HCT116 (cell line): ENCODE measurements at regions not wholly inside any gene's neighbourhood (a gene's known extent, or its start where the extent isn't known, plus 50 kb on each side); places are given as distances from the start of the nearest gene placed in this dataset.

ENCODE experiments used
- ATAC-seq: fragments of 200-7000 bp; cut with Tn5 transposase; 2 replicates; pipeline ENCODE4 v1.9.1; 2020; ENCODE audit warnings: mild to moderate bottlenecking, moderate library complexity
- BruUV-seq: library from RNA; stranded (reverse); fragments of 400-500 nt; replicated peaks from 2 replicates; lab custom pipeline; 2021; lab: Mats Ljungman, UMichigan
- CTCF ChIA-PET: fragments of 300-600 bp; sonication (Branson Sonifier 250); formaldehyde crosslinking; loops from one replicate; lab custom pipeline; 2021; ENCODE audit warnings: antibody characterized with exemption; lab: Charles Lee
- POLR2A ChIA-PET: fragments of 300-600, 350-600 bp; sonication (Branson Sonifier 250); formaldehyde crosslinking; loops from one replicate; lab custom pipeline; 2021; ENCODE audit warnings: antibody characterized with exemption; lab: Charles Lee
- RAD21 ChIA-PET, 2 experiments: fragments of 300-600 bp; sonication (Branson Sonifier 250); formaldehyde crosslinking; loops; one replicate each; lab custom pipeline; 2023; ENCODE audit warnings: low total read pairs in 2 of 2; ENCODE audit not compliant: uncharacterized antibody in 2 of 2, unreplicated experiment in 2 of 2, low non-redundant PET in 1 of 2; lab: Charles Lee
- DNase-seq: peaks from one replicate; pipeline ENCODE4 v3.0.0-alpha.2; 2010; ENCODE audit warnings: low read depth, low spot score
- H2AFZ ChIP-seq: fragments of 200-600 bp; shearing (Covaris generic), sonication (generic); 2 replicates; pipeline ENCODE4 v1.6.1; 2017; ENCODE audit warnings: low read depth, mixed run types, mixed read lengths, antibody characterized with exemption, low read length; ENCODE audit not compliant: poor library complexity, severe bottlenecking
- H3K27ac ChIP-seq: 2 replicates; pipeline ENCODE4 v1.5.1; 2012; ENCODE audit warnings: low read depth, low read length
- H3K27me3 ChIP-seq: fragments of 200-600 bp; sonication (generic); 2 replicates; pipeline ENCODE4 v1.6.1; 2016; ENCODE audit warnings: mixed run types, low read length, mixed read lengths; ENCODE audit not compliant: insufficient read depth
- H3K36me3 ChIP-seq, 2 experiments: fragments of 200-500 bp in 1 of 2; fragments of 200-600 bp in 1 of 2; sonication (Bioruptor generic) in 1 of 2; sonication (generic) in 1 of 2; 2 replicates each; pipeline versions ENCODE4 v1.5.1 to v1.6.1; 2014 to 2016; ENCODE audit warnings: low read length in 2 of 2, inconsistent platforms in 1 of 2, mixed read lengths in 1 of 2, mixed run types in 1 of 2; ENCODE audit not compliant: insufficient read depth in 2 of 2, control insufficient read depth in 1 of 2
- H3K4me1 ChIP-seq, 2 experiments: fragments of 200-600 bp in 1 of 2; sonication (generic) in 1 of 2; 2 replicates each; pipeline versions ENCODE4 v1.5.1 to v1.6.1; 2012 to 2017; ENCODE audit warnings: low read length in 2 of 2, inconsistent platforms in 1 of 2, mild to moderate bottlenecking in 1 of 2, mixed read lengths in 1 of 2, mixed run types in 1 of 2, moderate library complexity in 1 of 2; ENCODE audit not compliant: insufficient read depth in 2 of 2, control insufficient read depth in 1 of 2
- H3K4me2 ChIP-seq: fragments of 200-600 bp; sonication (generic); 2 replicates; pipeline ENCODE4 v1.6.1; 2017; ENCODE audit warnings: mixed run types, low read length, mixed read lengths
- H3K4me3 ChIP-seq, 2 experiments: fragments of 200-600 bp in 1 of 2; sonication (generic) in 1 of 2; replicated peaks in 1 of 2; 2 replicates each; pipeline ENCODE4 v1.5.1; 2011 to 2016; ENCODE audit warnings: low read length in 2 of 2, control low read depth in 1 of 2, low read depth in 1 of 2, mild to moderate bottlenecking in 1 of 2, mixed read lengths in 1 of 2, mixed run types in 1 of 2
- H3K79me2 ChIP-seq: fragments of 200-600 bp; sonication (generic); 2 replicates; pipeline ENCODE4 v1.6.1; 2017; ENCODE audit warnings: mild to moderate bottlenecking, mixed run types, low read length, moderate library complexity, mixed read lengths; ENCODE audit not compliant: insufficient read depth
- H3K9ac ChIP-seq: fragments of 200-600 bp; sonication (generic); 2 replicates; pipeline ENCODE4 v1.6.1; 2016; ENCODE audit warnings: low read length, mixed read lengths
- H3K9me2 ChIP-seq: fragments of 200-600 bp; sonication (generic), shearing (Covaris generic); 2 replicates; pipeline ENCODE4 v1.6.1; 2017; ENCODE audit warnings: mixed run types, mild to moderate bottlenecking, moderate library complexity; ENCODE audit not compliant: insufficient read depth
- H3K9me3 ChIP-seq, 2 experiments: fragments of 200-500 bp in 1 of 2; fragments of 200-600 bp in 1 of 2; sonication (Bioruptor generic) in 1 of 2; sonication (generic) in 1 of 2; 2 replicates each; pipeline ENCODE4 v1.6.1; 2014 to 2017; ENCODE audit warnings: low read length in 2 of 2, mixed read lengths in 2 of 2, inconsistent platforms in 1 of 2, low read depth in 1 of 2, mild to moderate bottlenecking in 1 of 2, mixed run types in 1 of 2, moderate library complexity in 1 of 2; ENCODE audit not compliant: control insufficient read depth in 1 of 2, insufficient read depth in 1 of 2
- H4K20me1 ChIP-seq: fragments of 200-600 bp; sonication (generic), shearing (Covaris generic); 2 replicates; pipeline ENCODE4 v1.6.1; 2017; ENCODE audit warnings: mixed run types, mild to moderate bottlenecking, moderate library complexity; ENCODE audit not compliant: insufficient read depth
- CEBPB ChIP-seq: IDR thresholded peaks from 2 replicates; pipeline ENCODE4 v1.6.1; 2012; ENCODE audit warnings: low read depth
- EZH2 ChIP-seq: fragments of 200-600 bp; sonication (generic); IDR thresholded peaks from 2 replicates; pipeline ENCODE4 v1.6.1; 2017; ENCODE audit warnings: antibody characterized with exemption, mixed run types
- EZH2phosphoT487 ChIP-seq: fragments of 200-600 bp; IDR thresholded peaks from 2 replicates; pipeline ENCODE4 v1.6.1; 2018; ENCODE audit warnings: antibody characterized with exemption, borderline replicate concordance
- FOSL1 ChIP-seq: IDR thresholded peaks from 2 replicates; pipeline ENCODE4 v1.6.1; 2012; ENCODE audit warnings: low read depth
- POLR2A ChIP-seq: IDR thresholded peaks from 2 replicates; pipeline ENCODE4 v1.7.0; 2011; ENCODE audit warnings: borderline replicate concordance; ENCODE audit not compliant: insufficient read depth, insufficient read length; ENCODE audit errors: extremely low read depth
- RAD21 ChIP-seq: IDR thresholded peaks from 2 replicates; pipeline ENCODE4 v1.6.1; 2012; ENCODE audit warnings: low read depth, mild to moderate bottlenecking
- SRF ChIP-seq: IDR thresholded peaks from 2 replicates; pipeline ENCODE4 v1.6.1; 2012; ENCODE audit warnings: low read depth
- TCF7L2 ChIP-seq: IDR thresholded peaks from 2 replicates; pipeline ENCODE4 v1.7.0; 2011; ENCODE audit warnings: borderline replicate concordance, inconsistent platforms; ENCODE audit not compliant: insufficient read depth, insufficient read length; ENCODE audit errors: extremely low read depth
- YY1 ChIP-seq: IDR thresholded peaks from 2 replicates; pipeline ENCODE4 v1.6.1; 2011; ENCODE audit warnings: low read length, low read depth, moderate library complexity, mild to moderate bottlenecking; ENCODE audit not compliant: insufficient replicate concordance; ENCODE audit errors: extremely low read depth
- ZNF274 ChIP-seq: fragments of 200-500 bp; sonication (Bioruptor generic); IDR thresholded peaks from 2 replicates; pipeline ENCODE4 v1.6.1; 2014; ENCODE audit warnings: mild to moderate bottlenecking, low read depth, low read length, inconsistent platforms
- intact Hi-C: fragments of 100-400 bp; cut with micrococcal nuclease; formaldehyde crosslinking; loops from 2 replicates; pipeline ENCODE4 v1.10.0; 2022
- TF ChIP-seq, protein P1 (sequence below): IDR thresholded peaks from 2 replicates; pipeline ENCODE4 v1.6.1; 2012
- TF ChIP-seq, protein P2 (sequence below), 3 experiments: fragments of 200-600 bp in 1 of 3; sonication (generic) in 1 of 3; IDR thresholded peaks in 2 of 3; conservative IDR thresholded peaks in 1 of 3; 2 replicates each; pipeline ENCODE4 v1.5.1; 2012 to 2017; ENCODE audit warnings: low read depth in 2 of 3, low read length in 2 of 3, antibody characterized with exemption in 1 of 3, borderline replicate concordance in 1 of 3, control low read depth in 1 of 3, mild to moderate bottlenecking in 1 of 3, mixed read lengths in 1 of 3, mixed run types in 1 of 3, moderate library complexity in 1 of 3; ENCODE audit not compliant: insufficient read depth in 1 of 3
- TF ChIP-seq, protein P3 (sequence below): IDR thresholded peaks from 2 replicates; pipeline ENCODE4 v1.6.1; 2011; ENCODE audit warnings: mild to moderate bottlenecking, low read length, moderate library complexity; ENCODE audit not compliant: insufficient replicate concordance; ENCODE audit errors: extremely low read depth

GRCh38 chr3:13158408-13158807 lies 85.2 kb upstream of the IQSEC1 start:
- ATAC-seq = no peak
- H3K4me1 ChIP-seq = peaks cover 0 to 8% of the 10 kb centered on the region in 2 experiments; a peak in 2 of 4 replicates
- H2AFZ ChIP-seq = no peak overlapping the region
- H3K4me3 ChIP-seq = no peak overlapping the region
- H3K9ac ChIP-seq = no peak overlapping the region
- no peak overlapping the region for H3K4me2 ChIP-seq
- H3K27me3 ChIP-seq = no peaks in the 10 kb centered on the region
- no peak overlapping the region for H3K27ac ChIP-seq
- peaks cover 0 to 7% of the 10 kb centered on the region in 2 experiments; a peak in 2 of 4 replicates for H3K9me3 ChIP-seq
- no peaks in the 10 kb centered on the region for H4K20me1 ChIP-seq
- H3K36me3 ChIP-seq = no peaks in the 10 kb centered on the region
- POLR2A ChIA-PET = no interaction called here
- TF ChIP-seq CEBPB (no peak), EZH2phosphoT487 (no peak), FOSL1 (no peak), EZH2 (no peak), RAD21 (no peak), POLR2A (no peak), ZNF274 (no peak), YY1 (no peak), SRF (no peak), TCF7L2 (no peak)
- TF ChIP-seq, protein P1, sequence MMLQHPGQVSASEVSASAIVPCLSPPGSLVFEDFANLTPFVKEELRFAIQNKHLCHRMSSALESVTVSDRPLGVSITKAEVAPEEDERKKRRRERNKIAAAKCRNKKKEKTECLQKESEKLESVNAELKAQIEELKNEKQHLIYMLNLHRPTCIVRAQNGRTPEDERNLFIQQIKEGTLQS = no peak
- TF ChIP-seq, protein P2, sequence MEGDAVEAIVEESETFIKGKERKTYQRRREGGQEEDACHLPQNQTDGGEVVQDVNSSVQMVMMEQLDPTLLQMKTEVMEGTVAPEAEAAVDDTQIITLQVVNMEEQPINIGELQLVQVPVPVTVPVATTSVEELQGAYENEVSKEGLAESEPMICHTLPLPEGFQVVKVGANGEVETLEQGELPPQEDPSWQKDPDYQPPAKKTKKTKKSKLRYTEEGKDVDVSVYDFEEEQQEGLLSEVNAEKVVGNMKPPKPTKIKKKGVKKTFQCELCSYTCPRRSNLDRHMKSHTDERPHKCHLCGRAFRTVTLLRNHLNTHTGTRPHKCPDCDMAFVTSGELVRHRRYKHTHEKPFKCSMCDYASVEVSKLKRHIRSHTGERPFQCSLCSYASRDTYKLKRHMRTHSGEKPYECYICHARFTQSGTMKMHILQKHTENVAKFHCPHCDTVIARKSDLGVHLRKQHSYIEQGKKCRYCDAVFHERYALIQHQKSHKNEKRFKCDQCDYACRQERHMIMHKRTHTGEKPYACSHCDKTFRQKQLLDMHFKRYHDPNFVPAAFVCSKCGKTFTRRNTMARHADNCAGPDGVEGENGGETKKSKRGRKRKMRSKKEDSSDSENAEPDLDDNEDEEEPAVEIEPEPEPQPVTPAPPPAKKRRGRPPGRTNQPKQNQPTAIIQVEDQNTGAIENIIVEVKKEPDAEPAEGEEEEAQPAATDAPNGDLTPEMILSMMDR (IDR thresholded peaks at IDR 0.05 in 2 of 3, conservative IDR thresholded peaks at IDR 0.05 in 1 of 3; ENCODE audit: borderline replicate concordance in 1 of 3, insufficient read depth in 1 of 3, low read depth in 2 of 3, low read length in 2 of 3) = no peak
- TF ChIP-seq, protein P3, sequence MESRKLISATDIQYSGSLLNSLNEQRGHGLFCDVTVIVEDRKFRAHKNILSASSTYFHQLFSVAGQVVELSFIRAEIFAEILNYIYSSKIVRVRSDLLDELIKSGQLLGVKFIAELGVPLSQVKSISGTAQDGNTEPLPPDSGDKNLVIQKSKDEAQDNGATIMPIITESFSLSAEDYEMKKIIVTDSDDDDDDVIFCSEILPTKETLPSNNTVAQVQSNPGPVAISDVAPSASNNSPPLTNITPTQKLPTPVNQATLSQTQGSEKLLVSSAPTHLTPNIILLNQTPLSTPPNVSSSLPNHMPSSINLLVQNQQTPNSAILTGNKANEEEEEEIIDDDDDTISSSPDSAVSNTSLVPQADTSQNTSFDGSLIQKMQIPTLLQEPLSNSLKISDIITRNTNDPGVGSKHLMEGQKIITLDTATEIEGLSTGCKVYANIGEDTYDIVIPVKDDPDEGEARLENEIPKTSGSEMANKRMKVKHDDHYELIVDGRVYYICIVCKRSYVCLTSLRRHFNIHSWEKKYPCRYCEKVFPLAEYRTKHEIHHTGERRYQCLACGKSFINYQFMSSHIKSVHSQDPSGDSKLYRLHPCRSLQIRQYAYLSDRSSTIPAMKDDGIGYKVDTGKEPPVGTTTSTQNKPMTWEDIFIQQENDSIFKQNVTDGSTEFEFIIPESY = no peak
- BruUV-seq = no TSS peak
- intact Hi-C loops = no loop called here
- no peak for DNase-seq
- CTCF ChIA-PET = no interaction called here
- no peaks in the 10 kb centered on the region for H3K79me2 ChIP-seq
- no peaks in the 10 kb centered on the region for H3K9me2 ChIP-seq
- RAD21 ChIA-PET = no interaction called here
